OCI-LY7 (cell line): ENCODE measurements at regions not wholly inside any gene's neighbourhood (a gene's known extent, or its start where the extent isn't known, plus 50 kb on each side); places are given as distances from the start of the nearest gene placed in this dataset.
"Not testable (repeated sequence)": the region's sequence is repeated elsewhere in the genome, so short reads cannot be mapped to it uniquely, and the experiment has no call there.

Source experiments
- BruUV-seq: library from RNA; stranded (reverse); fragments of 400-500 nt; replicated peaks from 2 replicates; lab custom pipeline; 2021; lab: Mats Ljungman, UMichigan
- CTCF ChIA-PET: fragments of 300-600 bp; sonication (Branson Sonifier 250); formaldehyde crosslinking; loops from one replicate; lab custom pipeline; 2022; ENCODE audit warnings: antibody characterized with exemption; ENCODE audit not compliant: unreplicated experiment; lab: Charles Lee
- POLR2A ChIA-PET: fragments of 300-600 bp; sonication (Branson Sonifier 250); formaldehyde crosslinking; loops from one replicate; lab custom pipeline; 2022; ENCODE audit warnings: antibody characterized with exemption; lab: Charles Lee
- DNase-seq: peaks from one replicate; pipeline ENCODE4 v3.0.0-alpha.2; 2015; ENCODE audit warnings: low spot score
- H2AFZ ChIP-seq: fragments of 200-600 bp; sonication (generic), shearing (Covaris generic); 2 replicates; pipeline ENCODE4 v1.6.1; 2014; ENCODE audit warnings: mild to moderate bottlenecking, antibody characterized with exemption, low read length, moderate library complexity
- H3K27ac ChIP-seq: fragments of 200-600 bp; sonication (generic); 2 replicates; pipeline ENCODE4 v1.5.1; 2014; ENCODE audit warnings: mixed run types, low read depth, mild to moderate bottlenecking, moderate library complexity, low read length, inconsistent platforms; ENCODE audit not compliant: poor library complexity, severe bottlenecking
- H3K36me3 ChIP-seq: fragments of 200-600 bp; sonication (generic); 2 replicates; pipeline ENCODE4 v1.6.1; 2014; ENCODE audit warnings: mild to moderate bottlenecking, antibody characterized with exemption, low read length, moderate library complexity, mixed read lengths; ENCODE audit not compliant: insufficient read depth
- H3K4me1 ChIP-seq: fragments of 200-600 bp; sonication (generic); 2 replicates; pipeline ENCODE4 v1.5.1; 2014; ENCODE audit warnings: mild to moderate bottlenecking, low read length; ENCODE audit not compliant: insufficient read depth, poor library complexity, severe bottlenecking
- H3K4me2 ChIP-seq: fragments of 200-600 bp; sonication (generic); 2 replicates; pipeline ENCODE4 v1.6.1; 2014; ENCODE audit warnings: mild to moderate bottlenecking, low read length
- H3K4me3 ChIP-seq: fragments of 200-600 bp; sonication (generic); 2 replicates; pipeline ENCODE4 v1.5.1; 2014; ENCODE audit warnings: mild to moderate bottlenecking, low read depth, low read length; ENCODE audit not compliant: poor library complexity, severe bottlenecking
- H3K79me2 ChIP-seq: fragments of 200-600 bp; sonication (generic); 2 replicates; pipeline ENCODE4 v1.6.1; 2016; ENCODE audit warnings: low read depth, mild to moderate bottlenecking, low read length, moderate library complexity, mixed read lengths; ENCODE audit not compliant: insufficient read depth
- H3K9me2 ChIP-seq: fragments of 200-600 bp; sonication (generic); 2 replicates; pipeline ENCODE4 v1.6.1; 2016; ENCODE audit warnings: mild to moderate bottlenecking, low read length, mixed read lengths; ENCODE audit not compliant: insufficient read depth
- H3K9me3 ChIP-seq: fragments of 200-600 bp; sonication (generic); 2 replicates; pipeline ENCODE4 v1.6.1; 2014; ENCODE audit warnings: mild to moderate bottlenecking, mixed run types, low read length, mixed read lengths
- H4K20me1 ChIP-seq: fragments of 200-600 bp; sonication (generic); 2 replicates; pipeline ENCODE4 v1.6.1; 2014; ENCODE audit warnings: mild to moderate bottlenecking, antibody characterized with exemption, low read length, moderate library complexity, mixed read lengths; ENCODE audit not compliant: insufficient read depth
- EZH2phosphoT487 ChIP-seq: fragments of 200-600 bp; sonication (generic); IDR thresholded peaks from 2 replicates; pipeline ENCODE4 v1.6.1; 2018; ENCODE audit warnings: low read depth, borderline replicate concordance, mild to moderate bottlenecking, mixed run types, antibody characterized with exemption, low read length, moderate library complexity, mixed read lengths
- intact Hi-C: fragments of 100-400 bp; cut with micrococcal nuclease; formaldehyde crosslinking; loops from one replicate; pipeline ENCODE4 v1.10.0; 2022; ENCODE audit not compliant: unreplicated experiment
- TF ChIP-seq, protein P1 (sequence below): fragments of 200-600 bp; sonication (generic); conservative IDR thresholded peaks from 2 replicates; pipeline ENCODE4 v1.5.1; 2014; ENCODE audit warnings: mild to moderate bottlenecking, antibody characterized with exemption, low read length, moderate library complexity, mixed read lengths

DNA sequence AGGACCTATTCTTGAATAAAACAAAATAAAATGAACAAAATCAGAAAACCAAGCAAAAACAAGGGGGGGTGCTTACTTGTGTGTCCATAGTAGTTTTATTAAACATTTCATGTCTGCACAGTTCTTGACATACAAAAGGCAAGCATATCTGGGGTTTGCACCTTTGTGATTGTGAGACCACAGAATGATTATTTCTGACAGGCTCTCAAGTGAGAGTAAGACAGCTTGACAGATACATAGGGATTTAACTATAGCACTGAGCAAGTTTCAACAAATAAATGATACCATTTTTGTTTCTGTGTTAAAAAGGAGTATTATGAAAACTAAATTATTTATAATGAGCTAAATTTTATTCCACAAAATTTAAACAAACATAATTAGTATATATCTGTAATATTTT is 712.0 kb upstream of the PCDH10 start:
- CTCF ChIA-PET = no interaction called here
- no peak overlapping the region for H3K4me2 ChIP-seq
- no peaks in the 10 kb centered on the region for H3K9me2 ChIP-seq
- POLR2A ChIA-PET = interaction anchor here (0.8 to 0.9 kb wide), 2 partner anchors 8 to 74 kb away, joined by 3 read pairs; no protein-coding TSS in a partner anchor
- H3K27ac ChIP-seq = no peak overlapping the region
- no peak for TF ChIP-seq EZH2phosphoT487
- TF ChIP-seq, protein P1, sequence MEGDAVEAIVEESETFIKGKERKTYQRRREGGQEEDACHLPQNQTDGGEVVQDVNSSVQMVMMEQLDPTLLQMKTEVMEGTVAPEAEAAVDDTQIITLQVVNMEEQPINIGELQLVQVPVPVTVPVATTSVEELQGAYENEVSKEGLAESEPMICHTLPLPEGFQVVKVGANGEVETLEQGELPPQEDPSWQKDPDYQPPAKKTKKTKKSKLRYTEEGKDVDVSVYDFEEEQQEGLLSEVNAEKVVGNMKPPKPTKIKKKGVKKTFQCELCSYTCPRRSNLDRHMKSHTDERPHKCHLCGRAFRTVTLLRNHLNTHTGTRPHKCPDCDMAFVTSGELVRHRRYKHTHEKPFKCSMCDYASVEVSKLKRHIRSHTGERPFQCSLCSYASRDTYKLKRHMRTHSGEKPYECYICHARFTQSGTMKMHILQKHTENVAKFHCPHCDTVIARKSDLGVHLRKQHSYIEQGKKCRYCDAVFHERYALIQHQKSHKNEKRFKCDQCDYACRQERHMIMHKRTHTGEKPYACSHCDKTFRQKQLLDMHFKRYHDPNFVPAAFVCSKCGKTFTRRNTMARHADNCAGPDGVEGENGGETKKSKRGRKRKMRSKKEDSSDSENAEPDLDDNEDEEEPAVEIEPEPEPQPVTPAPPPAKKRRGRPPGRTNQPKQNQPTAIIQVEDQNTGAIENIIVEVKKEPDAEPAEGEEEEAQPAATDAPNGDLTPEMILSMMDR = no peak
- no peaks in the 10 kb centered on the region for H4K20me1 ChIP-seq
- BruUV-seq = no TSS peak
- H3K79me2 ChIP-seq = no peaks in the 10 kb centered on the region
- H3K4me1 ChIP-seq = no peaks in the 10 kb centered on the region
- H3K9me3 ChIP-seq = no peaks in the 10 kb centered on the region; the same call in 1 of the 2 replicates
- intact Hi-C loops = no loop called here
- H2AFZ ChIP-seq = no peak overlapping the region
- no peak overlapping the region for H3K4me3 ChIP-seq
- no peak for DNase-seq
- no peaks in the 10 kb centered on the region for H3K36me3 ChIP-seq

DNA sequence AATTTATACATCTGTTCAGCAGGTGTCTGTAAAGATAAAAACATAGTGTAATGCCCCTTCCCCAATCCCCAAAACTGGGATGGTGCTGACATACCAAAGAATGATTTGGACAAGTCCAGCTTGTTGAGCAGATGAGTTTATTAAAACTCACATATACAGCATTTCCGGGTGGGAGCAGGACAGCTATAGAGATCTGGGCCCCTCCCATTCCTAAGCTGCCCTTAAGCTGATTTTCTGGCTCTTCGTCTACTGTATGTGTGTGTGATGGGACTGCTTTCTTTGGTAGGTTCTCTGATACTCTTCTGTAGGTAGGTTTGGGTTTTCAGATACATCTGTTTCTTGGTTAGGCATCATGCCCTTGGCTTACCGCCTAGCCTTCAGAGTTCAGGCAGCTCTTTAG is 703.7 kb upstream of the PCDH10 start:
- no peak for DNase-seq
- H3K27ac ChIP-seq = no peak overlapping the region
- no peaks in the 10 kb centered on the region for H3K79me2 ChIP-seq
- no peak overlapping the region for H3K4me3 ChIP-seq
- H3K4me2 ChIP-seq = no peak overlapping the region
- no TSS peak for BruUV-seq
- H3K4me1 ChIP-seq = no peaks in the 10 kb centered on the region
- CTCF ChIA-PET = no interaction called here
- no peaks in the 10 kb centered on the region; the same call in 1 of the 2 replicates for H3K36me3 ChIP-seq
- no peak for TF ChIP-seq EZH2phosphoT487
- TF ChIP-seq, protein P1 = no peak
- peaks cover 26% of the 10 kb centered on the region; the same call in 1 of the 2 replicates for H3K9me3 ChIP-seq
- no peaks in the 10 kb centered on the region for H4K20me1 ChIP-seq
- no peaks in the 10 kb centered on the region for H3K9me2 ChIP-seq
- H2AFZ ChIP-seq = no peak overlapping the region; the same call in 1 of the 2 replicates
- intact Hi-C loops = no loop called here
- POLR2A ChIA-PET = interaction anchor here (0.7 to 1.8 kb wide), 9 partner anchors 8 to 89 kb away, joined by 3 to 9 read pairs (median 4); no protein-coding TSS in a partner anchor

DNA sequence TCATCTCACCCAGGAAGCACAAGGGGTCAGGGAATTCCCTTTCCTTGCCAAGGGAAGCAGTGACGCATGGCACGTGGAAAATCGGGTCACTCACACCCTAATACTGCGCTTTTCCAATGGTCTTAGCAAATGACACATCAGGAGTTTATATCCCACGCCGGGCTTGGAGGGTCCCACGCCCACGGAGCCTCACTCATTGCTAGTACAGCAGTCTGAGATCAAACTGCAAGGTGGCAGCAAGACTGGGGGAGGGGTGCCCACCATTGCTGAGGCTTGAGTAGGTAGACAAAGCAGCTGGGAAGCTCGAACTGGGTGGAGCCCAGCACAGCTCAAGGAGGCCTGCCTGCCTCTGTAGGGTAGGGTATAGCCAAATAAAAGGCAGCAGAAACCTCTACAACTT is 691.1 kb upstream of the PCDH10 start:
- intact Hi-C loops, H3K4me1 ChIP-seq, H2AFZ ChIP-seq, H3K4me3 ChIP-seq, H3K27ac ChIP-seq, H3K79me2 ChIP-seq, BruUV-seq, DNase-seq, H3K9me2 ChIP-seq, H3K4me2 ChIP-seq, H3K36me3 ChIP-seq, CTCF ChIA-PET, H4K20me1 ChIP-seq: not testable (repeated sequence)
- H3K9me3 ChIP-seq = peaks cover 16% of the 10 kb centered on the region; the same call in 1 of the 2 replicates
- POLR2A ChIA-PET = interaction anchor here (1.0 kb wide), 1 partner anchor 16 kb away, joined by 3 read pairs; no protein-coding TSS in a partner anchor
